GM19351 (cell line): ENCODE measurements at regions not wholly inside any gene's neighbourhood (a gene's known extent, or its start where the extent isn't known, plus 50 kb on each side); places are given as distances from the start of the nearest gene placed in this dataset.
"Not testable (repeated sequence)": the region's sequence is repeated elsewhere in the genome, so short reads cannot be mapped to it uniquely, and the experiment has no call there.

ENCODE experiments used
- ATAC-seq: cut with Tn5 transposase; IDR thresholded peaks from one replicate; pipeline ENCODE4 v1.9.1; 2021; ENCODE audit warnings: mild to moderate bottlenecking, moderate library complexity; ENCODE audit not compliant: unreplicated experiment

GRCh38 chr3:72629191-72629631, 219.0 kb downstream of the SHQ1 start:
- peak; percentile 76 for ATAC-seq

- no peak for ATAC-seq
Measured at GRCh38 chr3:72628065-72628464, 220.2 kb downstream of the SHQ1 start.

GRCh38 chr3:72627271-72627670, 221.0 kb downstream of the SHQ1 start:
- no peak for ATAC-seq

- no peak for ATAC-seq
Measured at GRCh38 chr3:72625602-72626337, 222.5 kb downstream of the SHQ1 start.

- ATAC-seq: no peak
Measured at GRCh38 chr3:72624656-72625055, 223.6 kb downstream of the SHQ1 start.

- no peak for ATAC-seq
Measured at GRCh38 chr3:72618739-72619138, 229.5 kb downstream of the SHQ1 start.

GRCh38 chr3:72617424-72618024, 230.7 kb downstream of the SHQ1 start:
- no peak for ATAC-seq

- no peak for ATAC-seq
Measured at GRCh38 chr3:72615776-72616175, 232.5 kb downstream of the SHQ1 start.

- no peak for ATAC-seq
Measured at GRCh38 chr3:72615182-72615581, 233.1 kb downstream of the SHQ1 start.

GRCh38 chr3:72614394-72615074, 233.7 kb downstream of the SHQ1 start:
- ATAC-seq: no peak

GRCh38 chr3:72613871-72614270, 234.4 kb downstream of the SHQ1 start:
- no peak for ATAC-seq

GRCh38 chr3:72609114-72609513, 239.1 kb downstream of the SHQ1 start:
- ATAC-seq: not testable (repeated sequence)

- no peak for ATAC-seq
Measured at GRCh38 chr3:72606005-72606800, 242.0 kb downstream of the SHQ1 start.

- ATAC-seq: no peak
Measured at GRCh38 chr3:72604328-72604727, 243.9 kb downstream of the SHQ1 start.

- no peak for ATAC-seq
Measured at GRCh38 chr3:72601983-72602750, 246.1 kb downstream of the SHQ1 start.

- no peak for ATAC-seq
Measured at GRCh38 chr3:72601060-72601459, 247.2 kb downstream of the SHQ1 start.

GRCh38 chr3:72597756-72598195, 250.5 kb downstream of the SHQ1 start:
- no peak for ATAC-seq

GRCh38 chr3:72597043-72597442, 251.2 kb downstream of the SHQ1 start:
- no peak for ATAC-seq

- no peak for ATAC-seq
Measured at GRCh38 chr3:72595927-72596610, 252.2 kb downstream of the SHQ1 start.

- no peak for ATAC-seq
Measured at GRCh38 chr3:72595376-72595775, 252.9 kb downstream of the SHQ1 start.
